Astrocyte (in vitro differentiated cells and primary cell): ENCODE measurements at regions not wholly inside any gene's neighbourhood (a gene's known extent, or its start where the extent isn't known, plus 50 kb on each side); places are given as distances from the start of the nearest gene placed in this dataset.

ENCODE experiments used
- DNase-seq: peaks from one replicate; pipeline ENCODE4 v3.0.0-alpha.2; 2010; ENCODE audit warnings: low read depth
- FAIRE-seq: peaks from 2 replicates; lab custom pipeline; 2011; peaks lifted over from hg19 to GRCh38; lab: Jason Lieb, UNC
- H2AFZ ChIP-seq: 2 replicates; pipeline ENCODE4 v1.6.0; 2012; ENCODE audit warnings: low read depth, low read length, inconsistent platforms
- H3K27ac ChIP-seq: 2 replicates; pipeline ENCODE4 v1.5.1; 2011; ENCODE audit warnings: low read depth, low read length, inconsistent platforms
- H3K27me3 ChIP-seq: 2 replicates; pipeline ENCODE4 v1.6.0; 2011; ENCODE audit warnings: low read length, inconsistent platforms; ENCODE audit not compliant: insufficient read depth
- H3K36me3 ChIP-seq: 2 replicates; pipeline ENCODE4 v1.5.1; 2011; ENCODE audit warnings: low read length, inconsistent platforms; ENCODE audit not compliant: insufficient read depth
- H3K4me1 ChIP-seq: 2 replicates; pipeline ENCODE4 v1.5.1; 2011; ENCODE audit warnings: low read length, inconsistent platforms; ENCODE audit not compliant: insufficient read depth
- H3K4me2 ChIP-seq: 2 replicates; pipeline ENCODE4 v1.6.0; 2012; ENCODE audit warnings: low read length, inconsistent platforms
- H3K4me3 ChIP-seq: 2 replicates; pipeline ENCODE4 v1.5.1; 2011; ENCODE audit warnings: low read depth, mild to moderate bottlenecking, low read length, inconsistent platforms; ENCODE audit not compliant: insufficient read depth
- H3K79me2 ChIP-seq: 2 replicates; pipeline ENCODE4 v1.6.0; 2012; ENCODE audit warnings: mild to moderate bottlenecking, low read length, inconsistent platforms; ENCODE audit not compliant: insufficient read depth
- H3K9ac ChIP-seq: 2 replicates; pipeline ENCODE4 v1.6.0; 2012; ENCODE audit warnings: mild to moderate bottlenecking, low read length, inconsistent platforms
- H3K9me3 ChIP-seq: 2 replicates; pipeline ENCODE4 v1.5.1; 2012; ENCODE audit warnings: low read depth, mild to moderate bottlenecking, low read length, inconsistent platforms; ENCODE audit not compliant: insufficient read depth
- H4K20me1 ChIP-seq: 2 replicates; pipeline ENCODE4 v1.6.0; 2012; ENCODE audit warnings: low read length, inconsistent platforms; ENCODE audit not compliant: insufficient read depth
- H3K27ac Mint-ChIP-seq: one replicate; pipeline ENCODE4 v1.8.0; 2021; ENCODE audit warnings: mild to moderate bottlenecking, mixed read lengths; ENCODE audit not compliant: unreplicated experiment
- H3K27me3 Mint-ChIP-seq: one replicate; pipeline ENCODE4 v1.8.0; 2021; ENCODE audit warnings: low read depth, mixed read lengths; ENCODE audit not compliant: unreplicated experiment
- H3K36me3 Mint-ChIP-seq: one replicate; pipeline ENCODE4 v1.8.0; 2021; ENCODE audit warnings: low read depth, mixed read lengths; ENCODE audit not compliant: unreplicated experiment
- H3K4me1 Mint-ChIP-seq: one replicate; pipeline ENCODE4 v1.8.0; 2021; ENCODE audit warnings: low read depth, mixed read lengths; ENCODE audit not compliant: unreplicated experiment
- H3K4me3 Mint-ChIP-seq: one replicate; pipeline ENCODE4 v1.8.0; 2021; ENCODE audit warnings: mild to moderate bottlenecking, moderate library complexity, mixed read lengths; ENCODE audit not compliant: unreplicated experiment
- H3K9me3 Mint-ChIP-seq: one replicate; pipeline ENCODE4 v1.8.0; 2021; ENCODE audit warnings: mild to moderate bottlenecking, mixed read lengths; ENCODE audit not compliant: unreplicated experiment
- EZH2 ChIP-seq: IDR thresholded peaks from 2 replicates; pipeline ENCODE4 v1.6.1; 2012; ENCODE audit warnings: mild to moderate bottlenecking, low read length, inconsistent platforms; ENCODE audit not compliant: insufficient read depth
- TF ChIP-seq, protein P1 (sequence below): IDR thresholded peaks from 2 replicates; pipeline ENCODE4 v1.5.1; 2011; ENCODE audit warnings: low read depth, mild to moderate bottlenecking, inconsistent platforms, low read length, moderate library complexity; ENCODE audit not compliant: insufficient read depth

DNA sequence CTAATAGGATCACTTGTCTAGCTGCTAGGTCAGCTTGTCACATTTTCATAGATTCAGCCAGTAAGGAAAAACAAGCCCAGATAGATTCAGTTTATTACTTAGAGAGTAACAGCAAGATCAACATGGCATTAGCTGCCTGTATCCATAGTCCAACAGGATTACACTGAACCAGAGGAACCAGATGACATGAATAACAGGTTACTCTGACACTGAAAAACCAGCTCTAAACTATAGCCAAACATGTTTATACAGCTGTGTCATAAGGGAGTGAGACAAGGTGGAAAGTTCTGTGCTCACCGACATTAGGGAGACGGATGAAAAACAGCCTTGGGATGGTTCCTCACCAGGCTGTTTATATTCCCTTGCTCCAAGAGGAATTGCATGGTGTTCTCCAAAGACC, 102.9 kb upstream of the EOLA2 start:
- no peaks in the 10 kb centered on the region for H3K36me3 ChIP-seq
- FAIRE-seq = peak; percentile 86
- H3K4me2 ChIP-seq = no peak overlapping the region
- no peak overlapping the region for H3K4me3 Mint-ChIP-seq
- DNase-seq = no peak
- peaks cover 13% of the 10 kb centered on the region for H3K4me1 ChIP-seq
- peaks cover 4% of the 10 kb centered on the region for H3K9me3 Mint-ChIP-seq
- no peak overlapping the region for H3K9ac ChIP-seq
- H3K27me3 ChIP-seq = no peaks in the 10 kb centered on the region
- no peak overlapping the region for H3K4me3 ChIP-seq
- H3K79me2 ChIP-seq = no peaks in the 10 kb centered on the region
- no peak overlapping the region for H2AFZ ChIP-seq
- no peaks in the 10 kb centered on the region for H3K36me3 Mint-ChIP-seq
- H3K9me3 ChIP-seq = no peaks in the 10 kb centered on the region
- peaks cover 20% of the 10 kb centered on the region for H3K4me1 Mint-ChIP-seq
- no peaks in the 10 kb centered on the region for H3K27me3 Mint-ChIP-seq
- no peak overlapping the region for H3K27ac ChIP-seq
- H3K27ac Mint-ChIP-seq = no peak overlapping the region
- TF ChIP-seq, protein P1, sequence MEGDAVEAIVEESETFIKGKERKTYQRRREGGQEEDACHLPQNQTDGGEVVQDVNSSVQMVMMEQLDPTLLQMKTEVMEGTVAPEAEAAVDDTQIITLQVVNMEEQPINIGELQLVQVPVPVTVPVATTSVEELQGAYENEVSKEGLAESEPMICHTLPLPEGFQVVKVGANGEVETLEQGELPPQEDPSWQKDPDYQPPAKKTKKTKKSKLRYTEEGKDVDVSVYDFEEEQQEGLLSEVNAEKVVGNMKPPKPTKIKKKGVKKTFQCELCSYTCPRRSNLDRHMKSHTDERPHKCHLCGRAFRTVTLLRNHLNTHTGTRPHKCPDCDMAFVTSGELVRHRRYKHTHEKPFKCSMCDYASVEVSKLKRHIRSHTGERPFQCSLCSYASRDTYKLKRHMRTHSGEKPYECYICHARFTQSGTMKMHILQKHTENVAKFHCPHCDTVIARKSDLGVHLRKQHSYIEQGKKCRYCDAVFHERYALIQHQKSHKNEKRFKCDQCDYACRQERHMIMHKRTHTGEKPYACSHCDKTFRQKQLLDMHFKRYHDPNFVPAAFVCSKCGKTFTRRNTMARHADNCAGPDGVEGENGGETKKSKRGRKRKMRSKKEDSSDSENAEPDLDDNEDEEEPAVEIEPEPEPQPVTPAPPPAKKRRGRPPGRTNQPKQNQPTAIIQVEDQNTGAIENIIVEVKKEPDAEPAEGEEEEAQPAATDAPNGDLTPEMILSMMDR = no peak
- TF ChIP-seq EZH2 = no peak
- H4K20me1 ChIP-seq = no peaks in the 10 kb centered on the region

DNA sequence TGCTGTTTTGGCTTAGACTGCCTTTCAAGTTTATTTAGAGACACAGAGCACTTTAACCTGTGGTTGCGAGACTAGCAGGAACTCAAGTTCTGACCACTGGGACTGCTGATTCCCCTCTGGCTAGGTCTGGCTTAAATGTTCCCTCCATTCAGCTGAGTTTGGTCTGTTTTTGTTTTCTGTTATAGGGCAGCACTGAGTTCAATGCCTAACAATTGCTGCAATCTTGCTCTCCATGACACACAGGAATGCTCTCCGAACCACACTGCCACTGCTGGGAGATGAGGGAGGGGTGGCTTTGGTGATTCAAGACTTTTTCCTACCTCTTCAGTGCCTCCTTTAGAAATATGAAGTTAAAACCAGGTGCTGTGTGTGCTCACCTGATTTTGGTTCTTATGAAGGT, 106.3 kb upstream of the EOLA2 start:
- H3K4me3 ChIP-seq = no peak overlapping the region
- Mint-ChIP-seq H3K27ac (no peak overlapping the region), H3K27me3 (no peaks in the 10 kb centered on the region), H3K36me3 (no peaks in the 10 kb centered on the region), H3K4me3 (no peak overlapping the region), H3K4me1 (peaks cover 12% of the 10 kb centered on the region), H3K9me3 (no peaks in the 10 kb centered on the region)
- H3K9me3 ChIP-seq = no peaks in the 10 kb centered on the region
- H3K27ac ChIP-seq = no peak overlapping the region
- no peak overlapping the region for H3K9ac ChIP-seq
- no peaks in the 10 kb centered on the region for H3K4me1 ChIP-seq
- TF ChIP-seq EZH2 = no peak
- TF ChIP-seq, protein P1 = no peak
- no peaks in the 10 kb centered on the region for H3K79me2 ChIP-seq
- FAIRE-seq (peak; percentile 95), DNase-seq (peak; percentile 23)
- H2AFZ ChIP-seq = no peak overlapping the region
- H3K27me3 ChIP-seq = no peaks in the 10 kb centered on the region
- H4K20me1 ChIP-seq = no peaks in the 10 kb centered on the region
- H3K36me3 ChIP-seq = no peaks in the 10 kb centered on the region
- no peak overlapping the region for H3K4me2 ChIP-seq

DNA sequence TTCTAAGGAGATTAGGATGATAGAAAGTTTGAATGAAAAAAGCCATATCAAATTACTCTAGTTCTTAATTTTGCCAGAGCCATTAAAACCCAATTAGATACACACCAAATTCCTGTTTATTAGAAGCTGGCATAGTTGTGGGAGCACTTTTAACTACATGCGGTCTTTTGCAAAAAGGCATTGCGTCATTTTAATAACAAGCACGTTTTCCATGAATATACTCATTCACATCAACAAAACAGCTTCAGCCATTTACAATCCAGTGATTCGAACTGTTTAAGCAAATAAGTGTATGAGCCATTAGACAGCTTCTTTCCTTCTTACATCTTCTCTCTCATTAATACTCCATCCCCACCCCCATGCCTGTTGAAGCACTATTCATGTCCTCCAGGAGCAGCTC, 109.5 kb upstream of the EOLA2 start:
- peak; percentile 81 for FAIRE-seq
- H4K20me1 ChIP-seq = no peaks in the 10 kb centered on the region
- H3K9me3 Mint-ChIP-seq = no peaks in the 10 kb centered on the region

More for the DNA sequence above, 109.5 kb upstream of the EOLA2 start:
- Mint-ChIP-seq H3K27ac (no peak overlapping the region), H3K36me3 (no peaks in the 10 kb centered on the region), H3K4me3 (no peak overlapping the region), H3K27me3 (no peaks in the 10 kb centered on the region), H3K4me1 (peaks cover 12% of the 10 kb centered on the region)
- Histone ChIP-seq H3K4me3 (no peak overlapping the region), H3K9ac (no peak overlapping the region), H3K27me3 (no peaks in the 10 kb centered on the region), H3K36me3 (no peaks in the 10 kb centered on the region), H3K9me3 (no peaks in the 10 kb centered on the region), H3K79me2 (no peaks in the 10 kb centered on the region), H3K4me1 (no peaks in the 10 kb centered on the region), H3K27ac (no peak overlapping the region), H2AFZ (no peak overlapping the region), H3K4me2 (no peak overlapping the region)
- TF ChIP-seq, protein P1 = no peak
- TF ChIP-seq EZH2 = no peak
- DNase-seq = no peak
